Panc1 (cell line): ENCODE measurements at regions not wholly inside any gene's neighbourhood (a gene's known extent, or its start where the extent isn't known, plus 50 kb on each side); places are given as distances from the start of the nearest gene placed in this dataset.

Experiments used
- ATAC-seq: fragments of 200-7000 bp; cut with Tn5 transposase; 2 replicates; pipeline ENCODE4 v1.9.1; 2020; ENCODE audit warnings: mild to moderate bottlenecking, moderate library complexity
- BruUV-seq: library from RNA; stranded (reverse); fragments of 400-500 nt; replicated peaks from 2 replicates; lab custom pipeline; 2021; lab: Mats Ljungman, UMichigan
- CTCF ChIA-PET: fragments of 300-600 bp; sonication (Branson Sonifier 250); formaldehyde crosslinking; loops from one replicate; lab custom pipeline; 2022; ENCODE audit warnings: antibody characterized with exemption; lab: Charles Lee
- POLR2A ChIA-PET: fragments of 300-600 bp; sonication (Branson Sonifier 250); formaldehyde crosslinking; loops from one replicate; lab custom pipeline; 2022; ENCODE audit warnings: antibody characterized with exemption; lab: Charles Lee
- DNase-seq: peaks from one replicate; pipeline ENCODE4 v3.0.0-alpha.2; 2010; ENCODE audit warnings: low read depth, low spot score
- H3K27ac ChIP-seq: 2 replicates; pipeline ENCODE4 v1.5.1; 2011; ENCODE audit warnings: mild to moderate bottlenecking, low read length, inconsistent platforms
- H3K27me3 ChIP-seq: fragments of 200-500 bp; sonication (Bioruptor generic); 2 replicates; pipeline ENCODE4 v1.6.0; 2014; ENCODE audit warnings: low read length, inconsistent platforms; ENCODE audit not compliant: control insufficient read depth, insufficient read depth
- H3K36me3 ChIP-seq: fragments of 200-500 bp; sonication (Bioruptor generic); 2 replicates; pipeline ENCODE4 v1.5.1; 2014; ENCODE audit warnings: inconsistent platforms, mild to moderate bottlenecking, low read length, moderate library complexity; ENCODE audit not compliant: control insufficient read depth, insufficient read depth
- H3K4me1 ChIP-seq: 2 replicates; pipeline ENCODE4 v1.5.1; 2011; ENCODE audit warnings: inconsistent platforms, mild to moderate bottlenecking, low read length, moderate library complexity; ENCODE audit not compliant: control insufficient read depth, insufficient read depth
- H3K4me3 ChIP-seq, 2 experiments: 2 replicates each; pipeline ENCODE4 v1.5.1; 2011 to 2012; ENCODE audit warnings: low read depth in 2 of 2, low read length in 2 of 2, mild to moderate bottlenecking in 2 of 2, inconsistent platforms in 1 of 2, moderate library complexity in 1 of 2
- H3K9me3 ChIP-seq: fragments of 200-500 bp; sonication (Bioruptor generic); 2 replicates; pipeline ENCODE4 v1.5.1; 2014; ENCODE audit warnings: low read depth, mild to moderate bottlenecking, inconsistent platforms, low read length, moderate library complexity; ENCODE audit not compliant: control insufficient read depth, insufficient read depth
- CTCF ChIP-seq: fragments of 450-650 bp; IDR thresholded peaks from 2 replicates; pipeline ENCODE4 v1.5.1; 2017; ENCODE audit warnings: mild to moderate bottlenecking
- POLR2AphosphoS5 ChIP-seq: IDR thresholded peaks from 2 replicates; pipeline ENCODE4 v1.6.1; 2012; ENCODE audit warnings: mild to moderate bottlenecking, low read depth, low read length, moderate library complexity
- REST ChIP-seq, 2 experiments: IDR thresholded peaks; 2 replicates each; pipeline ENCODE4 v1.6.1; 2011 to 2012; ENCODE audit warnings: low read depth in 2 of 2, control low read depth in 1 of 2, low read length in 1 of 2, mild to moderate bottlenecking in 1 of 2, moderate library complexity in 1 of 2; ENCODE audit not compliant: insufficient read depth in 1 of 2
- SIN3A ChIP-seq: IDR thresholded peaks from 2 replicates; pipeline ENCODE4 v1.6.1; 2012; ENCODE audit warnings: low read depth, mild to moderate bottlenecking, low read length, moderate library complexity, borderline replicate concordance; ENCODE audit not compliant: insufficient read depth
- TCF7L2 ChIP-seq: IDR thresholded peaks from 2 replicates; pipeline ENCODE4 v1.6.1; 2011; ENCODE audit warnings: mild to moderate bottlenecking, low read depth, low read length, inconsistent platforms
- in situ Hi-C: cut with HindIII; loops from 2 replicates; pipeline ENCODE4 v1.10.0; 2016; ENCODE audit warnings: low sequenced_read_pairs, low pct_unique_long_range_greater_than_20kb
- intact Hi-C: fragments of 100-400 bp; cut with micrococcal nuclease; formaldehyde crosslinking; loops from one replicate; pipeline ENCODE4 v1.10.0; 2022; ENCODE audit not compliant: unreplicated experiment

GRCh38 chr4:170721812-170722373, 632.1 kb upstream of the AADAT start:
- intact Hi-C loops (no loop called here), in situ Hi-C loops (no loop called here)
- no peaks in the 10 kb centered on the region for H3K27me3 ChIP-seq
- no peak for ATAC-seq
- POLR2A ChIA-PET: no interaction called here
- DNase-seq: no peak
- H3K4me3 ChIP-seq: no peak overlapping the region
- H3K36me3 ChIP-seq: no peaks in the 10 kb centered on the region
- no TSS peak for BruUV-seq
- TF ChIP-seq CTCF (no peak), TCF7L2 (no peak), SIN3A (no peak), REST (IDR thresholded peaks at IDR 0.05; ENCODE audit: insufficient read depth in 1 of 2, low read depth in 2 of 2, low read length in 1 of 2) (no peak), POLR2AphosphoS5 (no peak)
- CTCF ChIA-PET: no interaction called here
- no peaks in the 10 kb centered on the region for H3K9me3 ChIP-seq
- no peak overlapping the region for H3K27ac ChIP-seq
- H3K4me1 ChIP-seq: no peaks in the 10 kb centered on the region

- in situ Hi-C loops (no loop called here), intact Hi-C loops (no loop called here)
- no peak for ATAC-seq
- H3K27ac ChIP-seq: no peak overlapping the region
- POLR2A ChIA-PET: no interaction called here
- DNase-seq: no peak
- no peaks in the 10 kb centered on the region for H3K36me3 ChIP-seq
- H3K27me3 ChIP-seq: no peaks in the 10 kb centered on the region
- H3K9me3 ChIP-seq: no peaks in the 10 kb centered on the region
- BruUV-seq: no TSS peak
- no peaks in the 10 kb centered on the region for H3K4me1 ChIP-seq
- CTCF ChIA-PET: no interaction called here
- H3K4me3 ChIP-seq: no peak overlapping the region
- TF ChIP-seq REST (IDR thresholded peaks at IDR 0.05; ENCODE audit: insufficient read depth in 1 of 2, low read depth in 2 of 2, low read length in 1 of 2) (no peak), TCF7L2 (no peak), POLR2AphosphoS5 (no peak), SIN3A (no peak), CTCF (no peak)
Observed at GRCh38 chr4:170716868-170717267, 627.1 kb upstream of the AADAT start.
